ENCODE measurements at regions not wholly inside any gene's neighbourhood (a gene's known extent, or its start where the extent isn't known, plus 50 kb on each side); places are given as distances from the start of the nearest gene placed in this dataset.

- no peak for TF ChIP-seq TAF1 (IDR thresholded peaks at IDR 0.05; ENCODE audit: borderline replicate concordance, insufficient read depth, low read length)
Observed at GRCh38 chr5:71830681-71831539, 111.8 kb downstream of the CARTPT start.

- TF ChIP-seq TAF1 (IDR thresholded peaks at IDR 0.05; ENCODE audit: borderline replicate concordance, insufficient read depth, low read length): no peak
- TF ChIP-seq, protein P1, sequence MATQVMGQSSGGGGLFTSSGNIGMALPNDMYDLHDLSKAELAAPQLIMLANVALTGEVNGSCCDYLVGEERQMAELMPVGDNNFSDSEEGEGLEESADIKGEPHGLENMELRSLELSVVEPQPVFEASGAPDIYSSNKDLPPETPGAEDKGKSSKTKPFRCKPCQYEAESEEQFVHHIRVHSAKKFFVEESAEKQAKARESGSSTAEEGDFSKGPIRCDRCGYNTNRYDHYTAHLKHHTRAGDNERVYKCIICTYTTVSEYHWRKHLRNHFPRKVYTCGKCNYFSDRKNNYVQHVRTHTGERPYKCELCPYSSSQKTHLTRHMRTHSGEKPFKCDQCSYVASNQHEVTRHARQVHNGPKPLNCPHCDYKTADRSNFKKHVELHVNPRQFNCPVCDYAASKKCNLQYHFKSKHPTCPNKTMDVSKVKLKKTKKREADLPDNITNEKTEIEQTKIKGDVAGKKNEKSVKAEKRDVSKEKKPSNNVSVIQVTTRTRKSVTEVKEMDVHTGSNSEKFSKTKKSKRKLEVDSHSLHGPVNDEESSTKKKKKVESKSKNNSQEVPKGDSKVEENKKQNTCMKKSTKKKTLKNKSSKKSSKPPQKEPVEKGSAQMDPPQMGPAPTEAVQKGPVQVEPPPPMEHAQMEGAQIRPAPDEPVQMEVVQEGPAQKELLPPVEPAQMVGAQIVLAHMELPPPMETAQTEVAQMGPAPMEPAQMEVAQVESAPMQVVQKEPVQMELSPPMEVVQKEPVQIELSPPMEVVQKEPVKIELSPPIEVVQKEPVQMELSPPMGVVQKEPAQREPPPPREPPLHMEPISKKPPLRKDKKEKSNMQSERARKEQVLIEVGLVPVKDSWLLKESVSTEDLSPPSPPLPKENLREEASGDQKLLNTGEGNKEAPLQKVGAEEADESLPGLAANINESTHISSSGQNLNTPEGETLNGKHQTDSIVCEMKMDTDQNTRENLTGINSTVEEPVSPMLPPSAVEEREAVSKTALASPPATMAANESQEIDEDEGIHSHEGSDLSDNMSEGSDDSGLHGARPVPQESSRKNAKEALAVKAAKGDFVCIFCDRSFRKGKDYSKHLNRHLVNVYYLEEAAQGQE (IDR thresholded peaks at IDR 0.05; ENCODE audit: insufficient read depth in 1 of 2, low read depth in 2 of 2, low read length in 2 of 2): no peak
- no peak for TF ChIP-seq POLR2AphosphoS5 (IDR thresholded peaks at IDR 0.05; ENCODE audit: low read depth, low read length)
- TF ChIP-seq FOXP2 (optimal IDR thresholded peaks at IDR 0.05; ENCODE audit: borderline replicate concordance, extremely low read depth, extremely low read length, insufficient read depth): no peak
- TF ChIP-seq SIN3A (IDR thresholded peaks at IDR 0.05; ENCODE audit: borderline replicate concordance, insufficient read depth, low read length): no peak
Observed at GRCh38 chr5:71832812-71833715, 114.0 kb downstream of the CARTPT start.

DNA sequence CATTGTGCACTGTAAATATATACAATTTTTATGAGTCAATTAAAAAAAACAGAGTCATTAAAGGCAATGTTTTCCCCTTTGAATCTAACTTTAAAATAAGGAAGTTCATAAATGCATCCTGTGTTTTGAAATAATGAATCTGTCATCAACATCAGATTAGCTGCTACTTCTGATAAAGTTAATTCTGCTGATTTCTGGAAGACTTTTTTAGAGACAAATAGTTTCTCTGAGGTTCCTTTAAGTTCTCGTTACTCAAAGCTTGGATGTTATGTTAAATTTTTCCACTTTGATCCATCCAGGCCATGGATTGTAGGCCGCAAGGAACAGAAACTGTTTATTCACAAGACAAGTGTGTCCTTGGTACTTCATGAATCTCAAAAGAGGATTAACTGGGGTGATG is 115.5 kb downstream of the CARTPT start:
- TF ChIP-seq FOXP2 (optimal IDR thresholded peaks at IDR 0.05; ENCODE audit: borderline replicate concordance, extremely low read depth, extremely low read length, insufficient read depth) (no peak), TAF1 (IDR thresholded peaks at IDR 0.05; ENCODE audit: borderline replicate concordance, insufficient read depth, low read length) (no peak), POLR2AphosphoS5 (IDR thresholded peaks at IDR 0.05; ENCODE audit: low read depth, low read length) (no peak), SIN3A (IDR thresholded peaks at IDR 0.05; ENCODE audit: borderline replicate concordance, insufficient read depth, low read length) (no peak)
- TF ChIP-seq, protein P1 (IDR thresholded peaks at IDR 0.05; ENCODE audit: insufficient read depth in 1 of 2, low read depth in 2 of 2, low read length in 2 of 2): no peak

DNA sequence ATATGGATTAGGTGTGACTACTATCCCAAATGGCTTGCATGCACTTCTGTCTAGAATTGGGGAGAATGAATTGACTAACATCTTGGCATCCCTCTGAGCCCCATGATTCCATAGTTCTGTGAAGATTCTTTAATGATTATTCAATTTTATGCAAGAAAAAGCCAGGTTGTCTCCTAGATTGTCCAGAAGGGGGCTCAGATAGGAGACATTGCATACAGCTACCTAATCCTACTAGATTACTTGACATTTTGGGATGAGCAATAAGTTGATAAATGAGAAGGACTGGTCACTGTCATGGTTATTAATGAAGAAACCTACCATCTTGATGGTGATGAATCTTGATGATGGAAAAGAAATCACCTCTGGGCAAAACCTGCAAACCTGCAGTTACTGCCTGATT is 117.0 kb downstream of the CARTPT start:
- TF ChIP-seq TAF1 (IDR thresholded peaks at IDR 0.05; ENCODE audit: borderline replicate concordance, insufficient read depth, low read length) (no peak), POLR2AphosphoS5 (IDR thresholded peaks at IDR 0.05; ENCODE audit: low read depth, low read length) (no peak), SIN3A (IDR thresholded peaks at IDR 0.05; ENCODE audit: borderline replicate concordance, insufficient read depth, low read length) (no peak), FOXP2 (optimal IDR thresholded peaks at IDR 0.05; ENCODE audit: borderline replicate concordance, extremely low read depth, extremely low read length, insufficient read depth) (no peak)
- TF ChIP-seq, protein P1 (IDR thresholded peaks at IDR 0.05; ENCODE audit: insufficient read depth in 1 of 2, low read depth in 2 of 2, low read length in 2 of 2): no peak

- no peak for TF ChIP-seq FOXP2 (optimal IDR thresholded peaks at IDR 0.05; ENCODE audit: borderline replicate concordance, extremely low read depth, extremely low read length, insufficient read depth)
Observed at GRCh38 chr5:71836559-71837112, 117.6 kb downstream of the CARTPT start.

Measured in PFSK-1 (cell line).